Right lobe of liver (tissue), 4 donors: ENCODE measurements at regions not wholly inside any gene's neighbourhood (a gene's known extent, or its start where the extent isn't known, plus 50 kb on each side); places are given as distances from the start of the nearest gene placed in this dataset.

Source experiments
- POLR2A ChIP-seq: fragments of 450-650 bp; IDR thresholded peaks from one replicate; pipeline ENCODE4 v1.6.1; 2017; ENCODE audit warnings: antibody characterized with exemption, mild to moderate bottlenecking
- TF ChIP-seq, protein P1 (sequence below), 4 donors: fragments of 200-600 bp in 3 of 4; fragments of 450-650 bp in 1 of 4; IDR thresholded peaks; one replicate each; pipeline versions ENCODE4 v1.5.1 to v1.8.0; 2016 to 2022; ENCODE audit warnings: antibody characterized with exemption in 4 of 4, mild to moderate bottlenecking in 2 of 4
- donor health status: DM: no; HTN: no; CAD: no.
- donor health status: DM: no; HTN: no; CAD: no.
- donor health status: DM: no; HTN: yes; CAD: no.

DNA sequence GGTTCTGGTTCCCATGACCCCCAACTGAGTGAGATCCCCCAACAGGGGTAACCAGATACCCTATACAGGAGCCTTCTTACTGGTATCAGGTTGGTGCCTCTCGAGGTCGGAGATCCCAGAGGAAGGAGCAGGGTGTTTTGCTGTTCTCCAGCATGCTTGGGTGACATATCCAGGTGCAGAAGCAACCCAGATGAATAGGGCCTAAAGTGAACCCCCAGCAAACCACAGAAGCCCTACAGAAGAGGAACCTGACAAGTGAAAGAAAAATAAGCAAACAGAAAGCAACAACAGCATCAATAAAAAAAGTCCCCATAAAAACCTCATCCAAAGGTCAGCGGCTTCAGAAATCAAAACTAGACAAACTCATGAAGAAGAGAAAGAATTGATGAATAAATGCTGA is 633.4 kb upstream of the CXADR start:
- TF ChIP-seq POLR2A = no peak
- TF ChIP-seq, protein P1, sequence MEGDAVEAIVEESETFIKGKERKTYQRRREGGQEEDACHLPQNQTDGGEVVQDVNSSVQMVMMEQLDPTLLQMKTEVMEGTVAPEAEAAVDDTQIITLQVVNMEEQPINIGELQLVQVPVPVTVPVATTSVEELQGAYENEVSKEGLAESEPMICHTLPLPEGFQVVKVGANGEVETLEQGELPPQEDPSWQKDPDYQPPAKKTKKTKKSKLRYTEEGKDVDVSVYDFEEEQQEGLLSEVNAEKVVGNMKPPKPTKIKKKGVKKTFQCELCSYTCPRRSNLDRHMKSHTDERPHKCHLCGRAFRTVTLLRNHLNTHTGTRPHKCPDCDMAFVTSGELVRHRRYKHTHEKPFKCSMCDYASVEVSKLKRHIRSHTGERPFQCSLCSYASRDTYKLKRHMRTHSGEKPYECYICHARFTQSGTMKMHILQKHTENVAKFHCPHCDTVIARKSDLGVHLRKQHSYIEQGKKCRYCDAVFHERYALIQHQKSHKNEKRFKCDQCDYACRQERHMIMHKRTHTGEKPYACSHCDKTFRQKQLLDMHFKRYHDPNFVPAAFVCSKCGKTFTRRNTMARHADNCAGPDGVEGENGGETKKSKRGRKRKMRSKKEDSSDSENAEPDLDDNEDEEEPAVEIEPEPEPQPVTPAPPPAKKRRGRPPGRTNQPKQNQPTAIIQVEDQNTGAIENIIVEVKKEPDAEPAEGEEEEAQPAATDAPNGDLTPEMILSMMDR (IDR thresholded peaks at IDR 0.05) = no peak
